Natural killer cell (primary cell): ENCODE measurements at regions not wholly inside any gene's neighbourhood (a gene's known extent, or its start where the extent isn't known, plus 50 kb on each side); places are given as distances from the start of the nearest gene placed in this dataset.

Experiments
- ATAC-seq, 3 donors: fragments of 150-1000 bp in 2 of 3; fragments of 200-7000 bp in 1 of 3; cut with Tn5 transposase; 1 replicate in 1 of 3; 2 replicates in 2 of 3; pipeline ENCODE4 v1.10.0; 2021; ENCODE audit warnings: mild to moderate bottlenecking in 2 of 3, moderate library complexity in 2 of 3
- DNase-seq, 2 donors: peaks; one replicate each; pipeline versions ENCODE4 v3.0.0 to v3.0.0-alpha.2; 2013 to 2021; ENCODE audit warnings: mixed read lengths in 1 of 2
- H3K27ac ChIP-seq: one replicate; pipeline ENCODE4 v1.5.1; 2013; ENCODE audit warnings: mild to moderate bottlenecking, low read length
- H3K27me3 ChIP-seq: one replicate; pipeline ENCODE4 v1.6.1; 2013; ENCODE audit warnings: low read length; ENCODE audit not compliant: control insufficient read depth, insufficient read depth
- H3K36me3 ChIP-seq: one replicate; pipeline ENCODE4 v1.6.1; 2013; ENCODE audit warnings: low read length; ENCODE audit not compliant: control insufficient read depth, insufficient read depth
- H3K4me1 ChIP-seq: one replicate; pipeline ENCODE4 v1.6.1; 2013; ENCODE audit warnings: low read length; ENCODE audit not compliant: control insufficient read depth, insufficient read depth
- H3K4me3 ChIP-seq: one replicate; pipeline ENCODE4 v1.5.1; 2013; ENCODE audit warnings: low read length
- H3K9me3 ChIP-seq: one replicate; pipeline ENCODE4 v1.6.1; 2013; ENCODE audit warnings: low read length; ENCODE audit not compliant: control insufficient read depth, insufficient read depth
- H3K27ac Mint-ChIP-seq, 2 donors: one replicate each; pipeline ENCODE4 v1.8.0; 2022; ENCODE audit warnings: mild to moderate bottlenecking in 2 of 2, mixed read lengths in 2 of 2, moderate library complexity in 1 of 2
- H3K27me3 Mint-ChIP-seq, 2 donors: one replicate each; pipeline ENCODE4 v1.8.0; 2022; ENCODE audit warnings: low read depth in 2 of 2, mixed read lengths in 2 of 2
- H3K36me3 Mint-ChIP-seq: one replicate; pipeline ENCODE4 v1.8.0; 2022; ENCODE audit warnings: mixed read lengths
- H3K4me1 Mint-ChIP-seq, 2 donors: one replicate each; pipeline ENCODE4 v1.8.0; 2022; ENCODE audit warnings: mixed read lengths in 2 of 2
- H3K4me3 Mint-ChIP-seq: one replicate; pipeline ENCODE4 v1.8.0; 2022; ENCODE audit warnings: mild to moderate bottlenecking, moderate library complexity, mixed read lengths
- H3K9me3 Mint-ChIP-seq, 2 donors: one replicate each; pipeline ENCODE4 v1.8.0; 2022; ENCODE audit warnings: mixed read lengths in 2 of 2
- CTCF ChIP-seq: fragments of 200-600 bp; IDR thresholded peaks from one replicate; pipeline ENCODE4 v1.8.0; 2022; ENCODE audit warnings: antibody characterized with exemption
- WGBS: methylation state at CpG from one replicate; pipeline ENCODE4 v1.1.7; 2013; ENCODE audit warnings: missing lambda C conversion rate; ENCODE audit not compliant: insufficient coverage; 5-methylcytosine and 5-hydroxymethylcytosine counted together
- intact Hi-C: fragments of 100-400 bp; cut with micrococcal nuclease; formaldehyde crosslinking; loops from one replicate; pipeline ENCODE4 v1.14.2; 2022

- H3K4me1 ChIP-seq = peaks cover 49% of the 10 kb centered on the region
- intact Hi-C loops = no loop called here
- H3K9me3 ChIP-seq = peaks cover 4% of the 10 kb centered on the region
- peaks cover 82 to 84% of the 10 kb centered on the region in 2 donors for H3K4me1 Mint-ChIP-seq
- DNase-seq = peak in 1 of 2 donors; percentile 11
- no peak overlapping the region for H3K4me3 ChIP-seq
- H3K9me3 Mint-ChIP-seq = no peaks in the 10 kb centered on the region
- H3K36me3 ChIP-seq = no peaks in the 10 kb centered on the region
- peaks cover 3% of the 10 kb centered on the region in 2 donors for H3K27me3 Mint-ChIP-seq
- H3K4me3 Mint-ChIP-seq = peak overlapping the region; percentile 79
- no peak for TF ChIP-seq CTCF
- H3K36me3 Mint-ChIP-seq = no peaks in the 10 kb centered on the region
- H3K27ac ChIP-seq = peak overlapping the region; percentile 50
- ATAC-seq = peak; percentile 68 to 87 (median 84)
- no peaks in the 10 kb centered on the region for H3K27me3 ChIP-seq
- H3K27ac Mint-ChIP-seq = peak overlapping the region; percentile 87 to 89
- WGBS = 7% methylated on average over 5 of the region's 9 CpGs
These were observed 291.2 kb downstream of the IRX1 start for GRCh38 chr5:3886524-3887451.

- no peak overlapping the region for H3K27ac Mint-ChIP-seq
- WGBS = 85% methylated on average over 6 of the region's 6 CpGs
- peaks cover 72 to 75% of the 10 kb centered on the region in 2 donors for H3K4me1 Mint-ChIP-seq
- ATAC-seq (no peak), DNase-seq (no peak)
- Histone ChIP-seq H3K4me1 (peaks cover 49% of the 10 kb centered on the region), H3K4me3 (no peak overlapping the region), H3K9me3 (no peaks in the 10 kb centered on the region), H3K36me3 (no peaks in the 10 kb centered on the region), H3K27ac (no peak overlapping the region), H3K27me3 (no peaks in the 10 kb centered on the region)
- no peak for TF ChIP-seq CTCF
- no peaks in the 10 kb centered on the region for H3K9me3 Mint-ChIP-seq
- intact Hi-C loops = no loop called here
- no peak overlapping the region for H3K4me3 Mint-ChIP-seq
- H3K27me3 Mint-ChIP-seq = no peaks in the 10 kb centered on the region
- H3K36me3 Mint-ChIP-seq = no peaks in the 10 kb centered on the region
These were observed 292.7 kb downstream of the IRX1 start for GRCh38 chr5:3888310-3888709.

- Mint-ChIP-seq H3K27ac (peak overlapping the region; percentile 79 to 86), H3K4me1 (peaks cover 60 to 70% of the 10 kb centered on the region in 2 donors), H3K36me3 (no peaks in the 10 kb centered on the region), H3K9me3 (no peaks in the 10 kb centered on the region), H3K27me3 (no peaks in the 10 kb centered on the region), H3K4me3 (peak overlapping the region; percentile 64)
- Histone ChIP-seq H3K36me3 (no peaks in the 10 kb centered on the region), H3K4me1 (peaks cover 44% of the 10 kb centered on the region), H3K27me3 (no peaks in the 10 kb centered on the region), H3K9me3 (no peaks in the 10 kb centered on the region), H3K27ac (no peak overlapping the region), H3K4me3 (no peak overlapping the region)
- DNase-seq = no peak
- no peak for ATAC-seq
- 74% methylated on average over 11 of the region's 12 CpGs for WGBS
- intact Hi-C loops = no loop called here
- no peak for TF ChIP-seq CTCF
These were observed 293.9 kb downstream of the IRX1 start for GRCh38 chr5:3889412-3890142.
